ENCODE measurements at regions not wholly inside any gene's neighbourhood (a gene's known extent, or its start where the extent isn't known, plus 50 kb on each side); places are given as distances from the start of the nearest gene placed in this dataset.
A peak's percentile ranks its signal among the peaks of the same experiment; 100 is the strongest.

DNA sequence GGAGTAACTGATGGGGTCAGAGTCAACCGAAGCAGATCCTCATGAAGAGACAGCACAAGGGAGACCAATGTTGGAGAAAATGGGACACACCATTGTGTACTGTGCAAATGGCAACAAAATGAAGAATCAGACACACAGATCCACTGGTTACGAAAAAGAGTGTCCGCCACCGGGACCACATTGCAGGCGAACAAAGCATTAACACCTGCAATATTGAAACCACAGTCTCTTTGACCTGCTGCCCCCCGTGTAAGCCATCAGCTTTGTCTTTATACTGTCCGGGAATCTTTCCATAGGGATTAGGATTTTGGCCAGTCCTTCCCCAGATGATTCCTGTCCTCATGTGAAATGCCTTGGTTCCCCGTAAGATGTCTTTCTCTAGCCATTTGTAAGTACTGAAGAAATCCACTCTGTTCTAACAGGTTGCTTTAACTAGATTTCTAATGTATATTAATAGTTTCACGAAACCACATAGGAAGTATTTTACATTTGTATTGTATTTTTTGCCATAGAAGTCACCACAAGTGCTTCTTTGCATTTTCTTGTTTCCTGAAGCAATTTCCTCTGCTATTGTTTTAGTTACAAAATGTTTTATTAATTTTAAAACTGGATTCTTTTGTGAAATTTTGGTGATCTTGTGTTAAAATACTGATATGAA lies 140.8 kb upstream of the NFE2L3 start:
- no peak for DNase-seq

DNA sequence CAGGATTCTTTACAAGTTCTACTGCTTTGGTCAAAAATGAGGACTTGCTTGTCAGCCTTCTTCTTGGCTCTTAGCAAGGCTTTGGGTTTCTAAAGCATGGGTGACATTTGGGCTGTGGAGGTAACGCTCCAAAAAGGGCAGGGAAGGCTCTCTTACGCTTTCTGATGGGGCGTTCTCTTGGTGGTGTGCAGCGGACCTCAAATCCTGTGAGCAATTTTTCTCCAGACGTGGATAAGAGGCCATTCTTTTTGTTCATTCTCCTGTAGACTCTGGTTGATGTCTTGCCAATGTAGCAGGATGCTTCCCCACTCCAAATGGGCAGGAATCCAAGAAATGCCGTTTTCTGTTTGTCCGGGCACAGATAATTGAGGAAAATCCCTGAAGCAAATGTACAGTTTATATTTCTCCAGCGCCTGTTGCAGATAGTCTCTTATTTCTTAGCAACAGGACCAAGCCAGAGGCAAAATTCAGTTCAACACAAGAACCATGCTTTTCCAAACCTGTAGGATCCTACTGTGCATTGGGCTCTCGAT lies 138.4 kb upstream of the NFE2L3 start:
- DNase-seq = no peak

DNA sequence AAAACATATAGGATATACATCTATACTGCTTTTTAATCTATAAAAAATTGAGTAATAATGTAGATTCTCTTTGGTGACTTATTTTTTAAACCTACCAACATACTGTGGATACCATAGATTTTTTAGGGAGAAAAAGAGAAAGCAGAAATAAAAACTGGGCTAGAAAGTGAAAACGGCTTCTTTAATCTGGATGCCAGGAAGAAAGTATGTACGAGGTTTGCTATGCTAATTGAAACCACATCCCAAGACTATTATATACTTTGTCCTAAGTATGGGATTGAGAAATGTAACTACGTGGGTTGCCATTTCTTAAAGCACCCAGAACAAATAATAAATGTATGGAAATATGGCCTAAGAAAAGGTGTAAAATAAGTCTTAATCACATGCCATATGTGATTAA lies 129.0 kb upstream of the NFE2L3 start:
- no peak for DNase-seq

DNA sequence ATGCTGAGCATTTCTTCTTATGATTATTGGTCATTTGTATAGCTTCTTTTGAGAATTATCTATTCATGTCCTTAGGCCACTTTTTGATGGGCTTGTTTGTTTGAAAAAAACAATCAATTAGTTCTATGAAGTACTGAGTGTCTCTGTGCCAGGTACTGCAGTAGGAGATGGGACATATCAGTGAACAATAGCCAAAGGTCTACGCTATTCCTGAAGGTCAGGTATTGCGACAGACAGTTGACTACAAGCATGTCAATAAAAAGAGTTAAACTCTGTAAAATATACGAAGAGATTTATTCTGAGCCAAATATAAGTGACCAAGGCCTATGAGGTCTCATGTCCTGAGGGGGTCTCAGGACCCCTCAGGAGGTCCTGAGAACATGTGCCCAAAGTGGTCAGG lies 122.1 kb upstream of the NFE2L3 start:
- DNase-seq = no peak

DNA sequence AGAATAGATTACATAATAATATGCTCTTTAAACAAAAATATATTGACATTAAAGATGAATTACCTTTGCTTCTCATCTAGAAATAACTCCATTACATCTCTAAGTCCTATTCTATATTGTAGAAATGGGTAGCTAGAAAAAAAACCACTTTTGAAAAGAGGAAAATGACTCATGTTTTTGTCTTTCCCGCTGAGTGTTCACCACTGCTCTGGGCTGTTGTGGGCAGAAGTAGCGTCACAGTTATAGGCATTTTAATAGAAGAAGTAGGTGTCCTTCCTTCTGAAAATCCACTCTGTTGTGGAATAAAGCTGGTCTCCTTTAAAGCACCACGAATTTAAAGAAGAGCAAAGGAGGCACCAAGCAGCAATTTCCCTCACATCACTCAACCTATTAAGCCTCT lies 117.6 kb upstream of the NFE2L3 start:
- no peak for DNase-seq

DNA sequence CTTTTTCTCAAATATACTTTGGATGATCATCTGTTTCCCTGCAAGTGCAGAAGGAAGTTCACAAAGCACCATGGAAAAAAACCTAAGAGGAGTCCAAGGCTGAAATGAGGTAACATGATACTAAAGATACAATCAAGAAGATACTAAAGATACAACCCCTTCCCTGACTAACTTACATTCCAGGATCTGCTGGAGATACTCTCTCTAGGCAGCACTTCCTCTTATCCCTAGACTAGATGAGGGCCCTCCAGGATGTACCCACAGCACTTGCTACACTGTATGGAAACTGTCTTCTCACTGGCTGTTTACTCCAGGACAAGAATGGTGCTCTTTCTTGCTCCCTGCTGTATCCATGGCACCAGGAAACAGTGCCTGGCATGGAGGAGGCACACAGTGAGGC lies 116.4 kb upstream of the NFE2L3 start:
- no peak for DNase-seq

DNA sequence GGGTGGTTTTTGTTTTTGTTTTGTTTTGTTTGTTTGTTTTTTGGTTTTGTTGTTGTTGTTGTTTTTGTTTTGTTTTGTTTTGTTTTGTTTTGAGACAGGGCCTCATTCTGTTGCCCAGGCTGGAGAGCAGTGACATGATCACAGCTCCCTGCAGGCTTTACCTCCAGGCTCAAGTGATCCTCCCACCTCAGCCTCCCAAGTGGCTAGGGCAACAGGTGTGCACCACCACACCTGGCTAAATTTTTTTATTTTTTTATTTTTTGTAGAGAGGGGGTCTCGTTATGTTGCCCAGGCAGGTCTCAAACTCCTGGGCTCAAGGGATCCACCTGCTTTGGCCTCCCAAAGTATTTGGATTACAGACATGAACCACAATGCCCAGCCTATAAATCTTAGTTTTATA lies 115.9 kb upstream of the NFE2L3 start:
- no peak for DNase-seq

DNA sequence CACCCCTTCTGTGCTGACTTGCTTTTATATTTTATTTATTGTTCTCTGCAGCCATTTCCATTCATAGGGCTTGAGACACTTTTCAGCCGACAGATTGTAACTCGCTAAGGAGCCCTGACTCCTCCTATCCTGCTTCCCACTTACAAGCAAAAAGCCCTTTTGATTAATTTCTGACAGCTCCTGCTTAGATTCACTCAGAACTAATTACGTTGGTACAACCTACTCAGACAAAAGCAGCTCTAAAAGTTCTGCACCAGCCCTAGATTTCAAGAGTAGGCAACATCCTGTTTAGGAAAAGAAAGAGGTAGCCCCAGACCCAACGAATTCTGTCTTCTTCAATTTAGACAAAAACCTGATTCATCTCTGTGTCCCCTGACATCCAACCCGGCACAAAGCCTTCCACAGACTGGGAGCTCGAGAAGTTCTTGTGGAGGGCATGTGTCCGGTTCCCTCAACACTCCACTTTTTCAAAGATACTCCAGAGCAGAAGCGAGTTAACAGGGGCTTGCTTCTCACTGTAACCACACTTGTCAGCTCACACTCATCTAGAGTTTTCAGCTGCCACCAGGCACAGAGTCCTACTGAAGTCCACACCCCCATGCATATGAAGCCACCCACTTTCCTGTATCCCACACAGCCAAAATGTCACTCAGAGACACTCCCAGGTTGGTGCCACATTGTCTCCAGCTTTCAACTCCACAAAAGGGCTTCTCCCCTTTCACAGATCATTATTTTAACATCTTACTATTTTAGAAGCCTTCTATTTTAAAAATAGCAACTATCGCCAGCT lies 113.6 kb upstream of the NFE2L3 start:
- DNase-seq = no peak

DNA sequence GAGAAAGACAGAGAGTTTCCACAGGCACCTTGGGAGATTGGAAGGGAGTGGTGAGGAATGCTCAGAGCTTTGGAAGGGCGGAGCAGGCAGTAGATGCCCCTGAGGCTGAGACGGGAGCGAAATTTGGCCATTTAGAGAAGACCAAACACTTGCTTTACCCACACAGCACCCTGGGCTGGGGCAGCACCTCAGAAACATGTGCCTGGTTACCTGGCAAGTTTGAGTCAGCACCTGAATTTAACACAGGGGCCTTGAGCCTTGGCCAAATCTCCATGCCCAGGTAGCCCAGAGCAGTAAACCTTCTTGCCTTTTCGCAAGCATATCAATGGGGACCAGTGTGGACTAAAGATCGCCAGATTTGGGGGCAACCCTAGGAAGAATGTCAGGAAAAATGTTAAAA lies 111.9 kb upstream of the NFE2L3 start:
- no peak for DNase-seq

DNA sequence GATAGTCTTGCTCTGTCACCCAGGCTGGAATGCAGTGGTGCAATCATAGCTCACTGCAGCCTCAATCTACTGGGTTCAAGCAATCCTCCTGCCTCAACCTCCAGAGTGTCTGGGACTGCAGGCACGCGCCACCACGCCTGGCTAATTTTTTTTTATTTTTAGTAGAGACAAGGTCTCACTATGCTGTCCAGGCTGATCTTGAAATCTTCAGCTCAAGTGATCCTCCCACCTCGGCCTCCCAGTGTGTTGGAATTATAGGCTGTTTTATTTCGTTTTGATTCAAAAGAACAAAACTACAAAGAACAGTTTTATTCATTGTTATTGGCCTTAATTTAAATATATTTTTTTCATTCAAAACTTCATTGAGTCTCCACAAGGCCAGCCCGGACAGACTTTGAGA lies 109.8 kb upstream of the NFE2L3 start:
- DNase-seq = no peak

DNA sequence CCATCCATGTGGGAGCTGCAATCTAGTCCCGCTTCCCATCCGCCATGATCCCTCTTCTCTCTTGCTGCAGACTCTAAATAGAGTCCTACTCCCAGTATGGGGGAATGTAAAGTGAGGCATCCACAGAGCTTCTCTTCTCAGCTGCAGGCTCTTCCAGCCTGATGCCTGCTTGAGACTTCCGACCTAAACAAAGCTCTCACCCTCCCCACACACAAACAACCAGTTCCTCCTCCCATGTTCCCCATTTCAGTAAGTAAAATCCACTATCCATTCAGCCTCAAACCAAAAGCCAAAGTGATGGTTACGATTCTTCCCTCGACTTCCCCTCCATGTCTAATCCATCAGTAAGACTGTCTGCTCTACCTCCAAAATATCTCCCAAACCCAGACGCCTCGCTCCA lies 108.2 kb upstream of the NFE2L3 start:
- DNase-seq = no peak

DNA sequence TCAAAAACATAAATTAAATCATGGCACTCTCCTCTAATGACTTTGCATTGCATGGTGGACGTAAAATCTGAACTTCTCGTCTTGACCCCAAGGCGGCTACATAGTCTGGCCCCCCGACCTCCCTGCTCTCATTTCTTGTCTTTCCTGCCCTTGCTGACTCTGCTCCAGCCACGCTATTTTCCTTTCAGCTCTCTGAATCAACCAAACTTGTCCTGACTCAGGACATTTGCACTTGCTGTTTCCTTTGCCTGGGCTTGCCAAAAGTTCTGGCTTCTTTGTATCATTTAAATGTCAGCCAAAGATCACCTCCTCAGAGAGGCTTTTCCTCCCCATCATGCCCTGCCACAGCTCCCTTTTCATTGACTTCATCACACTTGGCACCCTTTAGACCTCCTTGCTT lies 107.7 kb upstream of the NFE2L3 start:
- no peak for DNase-seq

DNA sequence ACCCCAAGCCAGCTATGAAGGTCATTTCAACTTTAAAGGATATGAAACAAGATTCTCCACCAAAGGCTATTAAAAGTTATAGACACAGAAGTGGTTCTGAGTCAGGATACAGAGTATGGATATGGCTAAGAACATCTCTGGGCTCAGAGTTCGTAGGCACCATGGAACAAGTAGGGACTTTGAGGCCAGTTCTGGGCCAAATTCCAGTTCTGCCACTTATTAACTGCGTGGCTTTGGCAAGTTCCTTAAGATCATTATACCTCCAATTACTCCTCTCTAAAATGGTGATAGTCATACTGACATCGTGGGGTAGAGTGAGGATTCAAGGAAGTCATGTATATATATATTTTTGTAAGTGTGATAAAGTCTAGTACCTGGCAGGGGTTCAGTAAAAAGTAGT lies 105.8 kb upstream of the NFE2L3 start:
- DNase-seq = no peak

DNA sequence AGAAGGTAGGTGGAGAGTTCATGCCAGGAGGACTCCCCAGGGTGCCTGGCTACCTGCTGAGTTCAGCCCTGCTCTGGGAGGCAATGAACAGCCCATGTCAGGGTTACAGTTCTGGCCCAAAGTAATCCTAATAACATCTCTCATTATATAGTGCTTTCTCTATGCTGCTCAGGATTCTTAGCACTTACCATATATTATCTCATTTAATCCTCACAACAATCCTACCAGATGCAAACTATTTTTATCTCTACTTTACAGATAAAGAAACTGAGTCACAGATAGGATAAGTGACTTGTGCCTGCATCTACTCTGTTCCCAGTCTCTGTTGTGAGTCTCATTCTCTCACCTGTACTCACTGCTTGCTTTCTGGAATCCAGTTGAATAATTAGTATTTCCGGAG lies 105.1 kb upstream of the NFE2L3 start:
- DNase-seq = no peak

DNA sequence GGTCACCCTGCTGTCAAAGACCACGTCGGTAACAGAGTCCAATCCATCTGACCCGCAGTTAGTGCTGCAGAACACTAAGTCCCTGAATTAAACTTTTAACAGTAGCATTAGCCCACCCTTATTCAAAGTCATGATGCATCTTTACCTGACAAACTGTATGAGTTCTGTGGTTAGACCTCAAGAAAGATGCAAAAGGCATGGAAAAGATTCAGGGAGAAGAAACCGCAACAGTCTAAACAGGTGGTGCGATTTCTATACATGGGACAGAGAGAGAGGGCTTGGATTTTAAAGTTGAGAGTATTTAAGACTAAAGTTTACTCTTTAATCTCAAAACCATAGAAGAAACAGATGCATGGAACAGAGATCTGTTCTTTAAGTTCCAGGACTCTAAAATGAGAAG lies 103.3 kb upstream of the NFE2L3 start:
- no peak for DNase-seq

DNA sequence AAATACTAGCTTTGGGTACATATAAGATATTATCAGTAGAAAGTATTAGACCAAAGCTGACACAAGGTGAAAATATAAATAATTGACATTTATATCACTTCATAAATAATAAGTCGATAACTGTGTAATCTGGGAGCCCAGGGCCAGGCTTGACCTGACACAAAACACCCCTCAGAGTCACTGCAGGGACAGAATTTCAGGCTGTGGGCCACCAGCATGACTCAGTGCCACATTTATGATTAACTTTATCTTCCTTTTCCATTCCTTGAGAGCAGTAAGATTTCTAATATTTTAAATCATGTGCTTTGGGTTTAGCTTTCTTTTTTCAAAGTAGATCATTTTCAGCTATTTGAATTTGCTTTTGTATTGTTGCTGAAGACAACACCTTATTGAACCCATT lies 102.9 kb upstream of the NFE2L3 start:
- no peak for DNase-seq

DNA sequence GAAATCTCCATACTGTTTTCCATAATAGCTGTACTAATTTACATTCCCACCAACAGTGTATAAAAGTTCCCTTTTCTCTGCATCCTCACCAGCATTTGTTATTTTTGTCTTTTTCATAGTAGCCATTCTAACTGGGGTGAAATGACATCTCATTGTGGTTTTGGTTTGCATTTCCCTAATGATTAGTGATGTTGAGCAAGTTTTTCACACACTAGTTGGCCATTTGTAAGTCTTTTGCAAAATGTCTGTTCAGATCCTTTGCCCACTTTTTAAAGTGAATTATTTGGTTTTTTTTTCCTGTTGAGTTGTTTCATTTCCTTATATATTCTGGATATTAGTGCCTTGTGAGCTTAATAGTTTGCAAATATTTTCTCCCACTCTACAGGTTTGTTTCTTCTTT lies 101.0 kb upstream of the NFE2L3 start:
- DNase-seq = no peak

DNA sequence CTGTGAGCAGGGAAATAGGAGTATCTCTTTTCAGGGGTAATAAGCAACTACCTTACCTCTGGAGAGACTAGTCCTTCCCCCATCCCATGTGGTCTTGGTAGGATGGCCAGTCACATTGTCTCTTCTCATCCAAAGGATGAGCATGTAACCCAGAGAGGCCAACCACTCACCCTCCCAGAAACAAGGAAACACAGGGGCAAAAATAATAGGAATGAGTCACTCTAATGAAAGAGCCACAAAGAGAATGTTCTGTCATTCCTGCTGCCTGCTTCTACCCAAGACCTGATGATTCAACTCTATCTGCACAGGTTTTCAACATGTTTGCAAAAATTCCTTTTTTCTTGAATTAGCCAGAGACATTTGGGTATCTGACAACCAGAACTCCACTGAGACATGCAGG lies 99.3 kb upstream of the NFE2L3 start:
- no peak for DNase-seq

DNA sequence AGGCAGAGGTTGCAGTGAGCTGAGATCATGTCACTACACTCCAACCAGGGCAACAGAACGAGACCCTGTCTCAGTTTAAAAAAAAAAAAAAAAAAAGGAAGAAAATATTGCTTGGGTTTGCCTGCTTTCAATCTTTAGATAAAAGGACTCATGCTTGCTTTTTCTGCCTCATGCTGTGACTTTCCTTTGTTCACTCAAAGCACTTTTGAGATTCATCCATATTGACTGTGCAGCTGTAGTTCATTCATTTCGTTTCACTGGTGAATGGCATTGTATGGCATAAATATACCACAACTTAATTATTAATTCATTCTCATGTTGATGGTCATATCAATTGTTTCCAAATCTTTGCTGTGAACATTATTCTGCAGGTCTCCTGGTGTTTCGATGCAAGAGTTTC lies 97.6 kb upstream of the NFE2L3 start:
- no peak for DNase-seq

DNA sequence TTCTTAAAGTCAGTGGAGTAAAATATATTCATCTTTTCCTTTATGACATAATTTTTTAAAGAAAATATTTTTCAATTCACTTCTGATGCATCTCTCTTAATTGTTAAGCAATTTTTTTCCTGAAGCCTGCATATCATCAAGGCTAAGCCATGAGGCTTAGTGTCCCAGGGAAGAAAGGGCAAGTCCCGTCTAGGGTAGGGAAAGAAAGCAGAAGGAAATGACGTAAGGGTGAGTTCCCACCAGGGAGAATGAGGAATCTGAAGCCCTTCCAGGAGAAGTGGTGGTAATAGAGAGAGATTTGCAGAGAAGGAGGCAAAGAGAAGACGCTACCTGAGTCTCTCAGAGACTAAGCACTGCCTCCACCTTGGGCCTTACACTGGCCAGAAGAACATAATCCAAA lies 96.8 kb upstream of the NFE2L3 start:
- no peak for DNase-seq

DNA sequence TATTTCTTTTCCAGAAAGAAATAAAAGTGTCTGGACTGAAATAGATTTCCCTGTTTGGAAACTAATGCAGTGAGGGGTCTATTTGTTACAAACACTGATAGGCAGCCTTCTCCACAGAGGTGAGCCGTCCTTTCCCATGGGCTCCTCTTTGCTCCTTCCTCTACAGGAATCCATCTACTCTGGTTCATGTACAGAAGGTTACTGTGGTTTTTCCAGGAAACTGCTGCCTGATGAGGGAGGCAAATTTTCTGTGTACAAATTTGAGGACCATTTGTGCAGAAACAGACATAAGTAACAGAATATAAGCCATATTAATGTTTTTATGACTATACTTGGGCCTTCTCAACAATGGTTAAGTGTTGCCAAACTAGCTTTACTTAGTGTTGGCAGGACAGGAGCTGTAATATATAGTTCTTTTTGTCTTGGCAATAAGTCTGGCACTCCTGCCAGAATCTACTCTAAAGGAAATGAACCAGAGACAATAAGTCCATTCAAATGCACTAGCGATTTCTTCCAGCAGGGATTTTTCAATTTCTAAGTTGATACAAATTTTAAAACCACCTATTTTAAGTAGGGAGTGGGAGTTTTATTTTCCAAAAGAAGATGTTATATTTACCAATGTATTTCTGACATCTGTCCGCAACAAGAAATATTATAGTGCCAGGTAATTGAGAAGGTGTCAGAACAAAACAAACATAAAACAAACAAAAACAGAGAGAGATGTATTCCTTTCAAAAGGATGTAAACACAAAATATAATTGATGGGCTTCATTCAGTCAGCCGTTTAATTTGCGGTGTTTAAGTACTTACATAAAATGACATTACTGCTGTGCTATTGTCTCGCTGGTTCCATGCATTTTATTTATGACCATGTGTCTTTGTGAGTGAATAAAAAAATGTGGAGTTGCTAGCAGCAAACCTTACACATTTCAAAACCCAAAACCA lies 91.0 kb upstream of the NFE2L3 start:
- DNase-seq = no peak

DNA sequence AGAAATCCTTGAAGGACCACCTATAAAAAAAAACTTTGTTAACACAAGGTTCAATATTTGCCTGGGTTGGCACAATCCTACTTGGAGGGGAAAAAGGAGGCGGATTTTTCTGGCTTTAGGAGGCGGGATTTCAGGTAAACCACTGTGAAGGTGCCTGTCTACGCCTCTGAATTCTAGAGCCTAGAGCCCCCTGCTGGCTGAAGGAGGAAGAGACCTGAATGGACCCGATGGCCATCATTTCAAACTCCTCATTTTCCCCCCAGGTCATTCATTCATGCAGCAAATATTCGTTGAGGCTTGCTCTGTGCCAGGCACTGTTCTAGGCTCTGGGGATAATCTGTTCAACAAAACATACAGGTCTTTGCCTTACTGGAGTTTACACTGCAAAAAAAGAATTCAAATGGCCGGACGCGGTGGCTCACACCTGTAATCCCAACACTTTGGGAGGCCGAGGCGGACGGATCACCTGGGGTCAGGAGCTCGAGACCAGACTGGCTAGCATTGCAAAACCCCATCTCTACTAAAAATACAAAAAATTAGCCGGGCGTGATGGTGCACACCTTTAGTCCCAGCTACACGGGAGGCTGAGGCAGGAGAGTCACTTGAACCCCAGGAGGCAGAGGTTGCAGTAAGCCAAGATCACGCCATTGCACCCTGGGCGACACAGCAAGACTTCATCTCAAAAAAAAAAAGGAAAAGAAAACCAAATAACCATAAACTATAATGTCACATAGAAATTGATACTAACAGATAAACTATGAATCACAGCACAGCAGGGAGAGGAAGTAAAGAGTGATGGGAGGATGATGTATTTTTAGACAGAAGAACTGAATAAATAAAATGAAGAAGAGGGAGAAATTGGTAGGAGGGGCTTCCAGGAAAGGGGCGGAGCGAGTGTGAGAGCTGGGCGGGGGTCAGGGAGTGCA lies 90.1 kb upstream of the NFE2L3 start:
- peak; percentile 78 for DNase-seq
